Spleen (tissue), 7 donors: ENCODE measurements at regions not wholly inside any gene's neighbourhood (a gene's known extent, or its start where the extent isn't known, plus 50 kb on each side); places are given as distances from the start of the nearest gene placed in this dataset.

Experiments
- POLR2A ChIP-seq, 3 donors: fragments of 450-650 bp; IDR thresholded peaks; one replicate each; pipeline ENCODE4 v1.5.1; 2017; ENCODE audit warnings: antibody characterized with exemption in 3 of 3, mild to moderate bottlenecking in 1 of 3
- TF ChIP-seq, protein P1 (sequence below), 11 experiments: fragments of 200-600 bp in 7 of 11; fragments of 450-650 bp in 4 of 11; sonication (generic) in 4 of 11; IDR thresholded peaks in 8 of 11; conservative IDR thresholded peaks in 3 of 11; 1 replicate in 7 of 11; 2 replicates in 4 of 11; pipeline versions ENCODE4 v1.4.0 to v1.8.0; 2016 to 2021; ENCODE audit warnings: antibody characterized with exemption in 11 of 11, inconsistent platforms in 4 of 11, mild to moderate bottlenecking in 1 of 11
- donor health status: DM: no; HTN: no; CAD: no; lungs with moderate emphysema.
- donor health status: DM: no; HTN: no; CAD: no.
- donor health status: DM: no; HTN: no; CAD: no.

- TF ChIP-seq, protein P1, sequence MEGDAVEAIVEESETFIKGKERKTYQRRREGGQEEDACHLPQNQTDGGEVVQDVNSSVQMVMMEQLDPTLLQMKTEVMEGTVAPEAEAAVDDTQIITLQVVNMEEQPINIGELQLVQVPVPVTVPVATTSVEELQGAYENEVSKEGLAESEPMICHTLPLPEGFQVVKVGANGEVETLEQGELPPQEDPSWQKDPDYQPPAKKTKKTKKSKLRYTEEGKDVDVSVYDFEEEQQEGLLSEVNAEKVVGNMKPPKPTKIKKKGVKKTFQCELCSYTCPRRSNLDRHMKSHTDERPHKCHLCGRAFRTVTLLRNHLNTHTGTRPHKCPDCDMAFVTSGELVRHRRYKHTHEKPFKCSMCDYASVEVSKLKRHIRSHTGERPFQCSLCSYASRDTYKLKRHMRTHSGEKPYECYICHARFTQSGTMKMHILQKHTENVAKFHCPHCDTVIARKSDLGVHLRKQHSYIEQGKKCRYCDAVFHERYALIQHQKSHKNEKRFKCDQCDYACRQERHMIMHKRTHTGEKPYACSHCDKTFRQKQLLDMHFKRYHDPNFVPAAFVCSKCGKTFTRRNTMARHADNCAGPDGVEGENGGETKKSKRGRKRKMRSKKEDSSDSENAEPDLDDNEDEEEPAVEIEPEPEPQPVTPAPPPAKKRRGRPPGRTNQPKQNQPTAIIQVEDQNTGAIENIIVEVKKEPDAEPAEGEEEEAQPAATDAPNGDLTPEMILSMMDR (IDR thresholded peaks at IDR 0.05 in 8 of 11, conservative IDR thresholded peaks at IDR 0.05 in 3 of 11): no peak
- TF ChIP-seq POLR2A (IDR thresholded peaks at IDR 0.05): no peak
Observed at GRCh38 chr18:72601481-72601880, 57.3 kb upstream of the CBLN2 start.
